HFF-Myc (cell line): ENCODE measurements at regions not wholly inside any gene's neighbourhood (a gene's known extent, or its start where the extent isn't known, plus 50 kb on each side); places are given as distances from the start of the nearest gene placed in this dataset.

Source experiments
- DNase-seq: peaks from one replicate; pipeline ENCODE4 v3.0.0-alpha.2; 2011; ENCODE audit warnings: low read depth; ENCODE audit errors: extremely low read depth
- H3K4me3 ChIP-seq: replicated peaks from 2 replicates; pipeline ENCODE4 v1.5.1; 2011; ENCODE audit warnings: low read depth, mild to moderate bottlenecking, control low read depth, low read length
- CTCF ChIP-seq: IDR thresholded peaks from 2 replicates; pipeline ENCODE4 v1.5.1; 2012; ENCODE audit warnings: mild to moderate bottlenecking, low read depth, low read length, control low read depth; ENCODE audit errors: missing control alignments

GRCh38 chr2:10210336-10210735 lies 87.8 kb downstream of the RRM2 start:
- no peak for DNase-seq
- no peak overlapping the region for H3K4me3 ChIP-seq
- TF ChIP-seq CTCF, result no peak

- DNase-seq, result no peak
- H3K4me3 ChIP-seq, result no peak overlapping the region
- TF ChIP-seq CTCF, result no peak
Observed at GRCh38 chr2:10211844-10212422, 89.4 kb downstream of the RRM2 start.

- no peak for TF ChIP-seq CTCF
- DNase-seq, result no peak
- H3K4me3 ChIP-seq, result no peak overlapping the region
Observed at GRCh38 chr2:10212827-10213226, 89.9 kb upstream of the HPCAL1 start.

- DNase-seq, result no peak
- H3K4me3 ChIP-seq, result no peak overlapping the region
- no peak for TF ChIP-seq CTCF
Observed at GRCh38 chr2:10214179-10214578, 88.5 kb upstream of the HPCAL1 start.

- no peak overlapping the region for H3K4me3 ChIP-seq
- no peak for TF ChIP-seq CTCF
- DNase-seq, result no peak
Observed at GRCh38 chr2:10215393-10215935, 87.2 kb upstream of the HPCAL1 start.

GRCh38 chr2:10216677-10217488 lies 85.8 kb upstream of the HPCAL1 start:
- no peak for DNase-seq
- no peak for TF ChIP-seq CTCF
- no peak overlapping the region for H3K4me3 ChIP-seq
